IPS-NIHi7 (cell line): ENCODE measurements at regions not wholly inside any gene's neighbourhood (a gene's known extent, or its start where the extent isn't known, plus 50 kb on each side); places are given as distances from the start of the nearest gene placed in this dataset.

Source experiments
- DNase-seq: peaks from one replicate; pipeline ENCODE4 v3.0.0; 2012; ENCODE audit warnings: mixed read lengths; ENCODE audit errors: extremely low spot score

- DNase-seq = no peak
Measured at GRCh38 chr7:47663851-47664250, 81.9 kb upstream of the TNS3 start.

GRCh38 chr7:47663213-47663612 is 81.3 kb upstream of the TNS3 start:
- DNase-seq = no peak

DNA sequence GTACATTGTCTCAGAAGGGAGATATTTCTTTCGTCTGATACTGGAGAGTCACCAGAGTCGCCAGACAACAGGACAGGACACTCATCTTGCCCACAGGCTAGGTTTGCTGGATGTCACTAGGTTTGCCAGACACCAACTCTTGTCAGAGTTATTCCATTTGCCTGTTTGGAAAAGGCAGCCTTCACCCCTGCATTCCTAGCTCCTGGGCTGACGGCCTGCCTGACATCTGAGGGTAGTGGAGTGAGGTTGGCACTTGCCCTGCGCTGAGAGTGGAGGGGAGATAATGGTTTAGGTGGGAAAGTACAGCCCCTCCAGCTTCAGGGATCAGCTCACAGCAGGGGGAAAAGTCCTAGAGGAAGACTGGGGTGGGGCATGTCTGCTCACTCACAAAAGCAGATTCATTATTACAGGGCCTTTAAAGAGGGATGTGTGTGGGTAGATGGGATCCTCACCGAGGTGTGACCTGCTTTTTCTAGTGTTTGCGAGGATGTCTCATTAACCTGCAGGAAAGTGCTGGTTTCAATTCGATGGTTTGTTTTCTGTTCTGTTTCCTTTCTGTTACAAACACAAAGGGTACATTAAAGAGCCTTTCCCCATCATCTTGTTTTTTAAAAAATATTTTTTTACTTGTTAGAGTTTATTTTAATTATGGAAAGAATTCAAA is 79.3 kb upstream of the TNS3 start:
- DNase-seq = no peak

DNA sequence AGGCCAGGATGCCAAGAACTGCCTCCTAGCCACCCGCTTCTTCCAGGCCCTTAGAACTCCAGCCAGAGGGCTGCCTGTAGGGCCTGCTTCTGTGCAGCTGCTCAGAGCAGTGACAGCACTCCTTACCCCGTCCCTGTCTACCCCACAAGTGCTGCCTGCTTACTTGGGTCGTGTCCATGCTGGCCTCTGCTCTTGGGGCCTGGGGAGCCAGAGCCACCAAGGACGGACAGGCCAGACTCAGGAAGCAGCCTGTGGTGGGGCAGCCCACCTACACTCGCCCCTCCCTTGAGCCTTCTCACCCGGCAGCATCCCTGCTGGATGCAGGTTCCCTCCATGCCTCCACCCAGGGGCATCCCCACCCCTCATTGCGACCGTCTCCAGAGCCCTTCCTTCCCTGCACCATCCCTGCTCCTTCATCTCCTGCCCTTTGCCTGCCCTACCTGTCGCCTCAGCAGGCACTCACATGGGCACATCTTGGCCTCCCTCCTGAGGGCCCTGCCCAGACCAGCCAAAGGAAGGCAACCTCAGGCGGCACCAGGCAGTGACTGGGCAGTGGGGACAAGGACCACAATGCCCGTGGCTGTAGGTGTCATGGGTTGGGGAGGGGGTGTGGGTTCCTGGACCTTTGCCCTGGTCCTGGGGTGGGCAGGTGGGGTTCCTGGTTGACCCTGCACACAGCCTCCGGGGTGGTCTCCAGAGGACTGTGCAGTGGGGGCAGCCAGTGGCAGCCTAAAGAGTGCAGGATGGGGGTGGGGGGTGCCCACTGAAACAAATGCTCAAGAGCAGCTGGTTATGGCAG is 78.0 kb upstream of the TNS3 start:
- no peak for DNase-seq

- DNase-seq = no peak
Measured at GRCh38 chr7:47658886-47659635, 77.2 kb upstream of the TNS3 start.

- no peak for DNase-seq
Measured at GRCh38 chr7:47657126-47657525, 75.2 kb upstream of the TNS3 start.

GRCh38 chr7:47654672-47655298 is 72.9 kb upstream of the TNS3 start:
- no peak for DNase-seq

GRCh38 chr7:47653550-47654411 is 71.9 kb upstream of the TNS3 start:
- no peak for DNase-seq

DNA sequence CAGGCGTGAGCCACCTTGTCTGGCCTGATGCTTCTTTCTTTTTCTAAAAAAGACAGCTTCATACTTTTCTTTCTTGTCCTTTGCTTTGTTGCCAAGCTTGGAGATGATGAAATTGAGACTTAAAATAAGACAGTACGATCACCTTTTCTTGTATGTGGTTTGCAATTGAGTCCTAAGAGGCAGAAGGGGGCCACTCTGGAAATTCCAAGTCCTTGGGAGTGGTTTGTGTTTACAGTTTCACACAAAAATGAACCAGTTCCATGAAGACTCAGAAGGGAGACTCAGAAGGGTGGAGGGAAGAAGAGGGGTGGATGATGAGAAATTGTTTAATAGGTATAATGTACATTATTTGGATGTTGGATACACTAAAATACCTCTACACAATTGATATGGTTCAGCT is 70.7 kb upstream of the TNS3 start:
- DNase-seq = no peak

DNA sequence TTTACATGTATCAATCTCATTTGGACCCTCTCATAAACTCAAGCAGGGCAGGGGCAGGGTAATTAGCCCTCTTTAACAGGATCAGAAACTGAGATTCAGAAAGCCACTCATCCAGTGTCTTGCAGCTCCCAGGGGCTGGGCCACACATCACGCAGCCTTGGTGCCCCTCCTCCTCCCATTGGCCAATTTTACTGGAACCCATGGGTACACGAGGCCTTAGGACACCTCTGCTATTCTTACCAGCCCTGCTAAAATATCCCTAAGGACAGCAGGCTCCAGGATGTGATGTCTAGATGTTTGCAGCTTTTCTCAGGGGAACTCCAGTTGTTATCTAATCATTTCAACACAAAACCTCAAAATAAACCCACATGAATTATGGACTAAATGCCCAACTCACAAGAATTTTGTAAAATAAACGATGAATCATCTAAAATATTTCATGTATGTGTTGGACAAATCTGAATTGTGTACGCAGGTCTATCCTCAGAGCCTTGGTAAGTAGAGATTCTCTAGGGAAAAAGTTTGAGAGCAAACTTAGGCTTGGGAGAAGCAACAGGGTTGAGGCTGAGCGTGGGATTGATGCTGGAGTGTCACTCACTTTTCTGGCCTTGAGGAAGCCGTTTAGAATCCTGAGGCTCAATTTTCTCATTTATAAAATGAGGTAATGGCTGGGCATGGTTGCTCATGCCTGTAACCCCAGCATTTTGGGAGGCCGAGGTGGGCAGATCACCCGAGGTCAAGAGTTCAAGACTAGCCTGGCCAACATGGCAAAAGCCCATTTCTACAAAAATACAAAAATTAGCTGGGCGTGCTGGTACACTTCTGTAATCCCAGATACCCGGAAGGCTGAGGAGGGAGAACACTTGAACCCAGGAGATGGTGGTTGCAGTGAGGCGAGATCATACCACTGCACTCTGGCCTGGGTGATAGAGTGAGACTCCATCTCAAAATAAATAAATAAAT is 69.7 kb upstream of the TNS3 start:
- no peak for DNase-seq

DNA sequence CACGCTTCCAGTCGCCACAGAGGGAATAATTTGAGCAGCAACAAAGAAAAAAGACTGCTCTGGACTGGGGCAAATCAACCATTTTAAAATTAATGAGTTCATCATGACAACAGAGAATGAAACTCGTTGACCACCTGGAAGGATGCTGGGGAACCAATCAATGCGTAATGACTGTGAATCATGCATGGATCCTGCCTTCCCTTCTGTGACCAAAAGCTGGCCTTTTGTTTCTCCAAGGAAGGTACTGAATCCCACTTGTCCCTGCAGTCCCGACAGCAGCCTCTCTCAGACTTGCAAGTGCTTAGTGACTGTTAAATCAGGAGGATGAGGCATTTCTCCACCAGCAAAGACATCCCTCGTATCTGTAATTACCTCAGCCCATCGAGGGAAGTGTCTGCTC is 68.0 kb upstream of the TNS3 start:
- DNase-seq = no peak

DNA sequence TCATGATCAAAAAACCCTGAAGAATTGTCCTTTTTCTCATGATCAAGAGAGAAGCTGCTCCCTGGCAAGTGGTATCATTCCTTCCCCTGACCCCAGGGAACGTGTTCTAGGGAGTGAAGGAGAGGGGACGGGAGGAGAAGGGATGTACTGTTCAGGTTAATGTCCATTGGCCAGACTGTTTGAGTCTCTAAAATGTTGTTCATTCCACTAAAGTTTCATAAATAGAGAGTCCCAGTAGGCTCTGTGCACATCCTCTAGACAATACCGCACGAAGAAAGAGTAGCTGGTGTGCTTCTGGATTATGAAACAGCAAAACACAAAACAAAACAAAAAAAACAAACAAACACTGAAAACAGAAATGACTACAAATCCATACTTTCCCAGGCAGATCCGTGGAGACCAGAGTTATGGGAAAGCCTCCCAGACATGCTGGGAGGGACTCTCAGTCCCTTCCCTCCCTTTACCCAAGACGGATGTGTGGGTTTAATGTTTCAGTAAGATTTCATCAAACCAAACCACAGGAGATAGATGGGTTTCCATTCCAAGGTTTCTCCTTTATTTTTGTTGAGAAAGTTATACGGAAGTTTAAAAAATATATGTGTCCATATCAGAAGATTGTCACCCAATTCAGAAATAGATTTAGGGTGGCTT is 66.5 kb upstream of the TNS3 start:
- no peak for DNase-seq

DNA sequence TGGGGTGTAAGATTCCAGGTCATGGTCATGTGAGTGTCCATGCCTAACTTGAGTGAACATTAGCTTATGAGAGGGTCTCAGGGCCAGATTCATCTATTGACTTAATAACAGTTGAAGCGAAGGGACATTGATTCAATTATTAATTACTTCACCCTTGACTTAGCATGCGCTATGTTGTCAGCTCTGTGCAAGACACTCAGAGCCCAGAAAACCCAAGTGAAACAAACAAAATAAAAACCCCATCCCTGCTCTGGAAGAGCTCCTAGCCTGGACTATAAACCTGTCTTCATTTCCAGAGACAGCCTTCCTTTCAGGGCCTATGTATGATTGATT is 66.0 kb upstream of the TNS3 start:
- no peak for DNase-seq

GRCh38 chr7:47647181-47647917 is 65.4 kb upstream of the TNS3 start:
- no peak for DNase-seq

GRCh38 chr7:47643716-47644400 is 61.9 kb upstream of the TNS3 start:
- DNase-seq = no peak

DNA sequence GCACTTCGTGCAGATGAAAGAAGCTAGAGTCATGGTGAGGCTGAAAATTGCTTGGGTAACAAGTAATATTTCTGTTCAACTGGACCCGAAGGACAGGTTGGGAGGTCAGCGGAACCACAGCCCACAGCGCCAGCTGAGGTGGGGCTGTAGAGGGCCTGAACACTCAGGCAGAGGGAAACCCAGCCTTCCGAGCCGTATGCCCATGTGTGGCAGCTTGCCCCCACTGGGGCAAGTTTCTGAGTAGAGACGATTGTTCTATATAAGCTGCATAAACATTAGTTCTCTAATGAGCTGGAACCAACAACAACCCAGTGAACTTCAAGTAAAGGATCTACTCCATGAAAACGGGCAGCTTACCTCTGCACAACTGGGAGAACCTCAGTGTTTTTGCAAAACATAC is 58.4 kb upstream of the TNS3 start:
- no peak for DNase-seq

DNA sequence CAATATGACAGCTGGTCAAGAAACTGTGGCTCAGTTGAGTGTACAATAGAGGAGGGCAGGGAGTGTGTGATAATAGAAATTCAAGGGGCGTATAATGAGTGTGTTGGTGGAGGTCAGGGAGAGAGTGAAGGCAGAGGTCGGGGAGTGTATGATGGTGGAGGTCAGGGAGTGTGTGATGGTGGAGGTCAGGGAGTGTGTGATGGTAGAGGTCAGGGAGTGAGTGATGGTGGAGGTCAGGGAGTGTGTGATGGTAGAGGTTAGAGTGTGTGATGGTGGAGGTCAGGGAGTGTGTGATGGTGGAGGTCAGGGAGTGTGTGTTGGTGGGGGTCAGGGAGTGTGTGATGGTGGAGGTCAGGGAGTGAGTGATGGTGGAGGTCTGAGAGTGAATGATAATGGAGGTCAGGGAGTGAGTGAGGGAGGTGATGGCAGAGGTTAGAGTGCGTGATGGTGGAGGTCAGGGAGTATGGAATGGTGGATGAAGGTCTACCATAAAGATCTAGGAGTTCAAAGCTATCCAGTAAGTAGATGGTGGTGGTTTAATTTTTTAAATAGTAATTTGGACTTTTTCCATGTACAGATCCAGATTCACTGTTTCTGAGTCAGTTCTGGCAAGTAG is 57.7 kb upstream of the TNS3 start:
- DNase-seq = no peak

DNA sequence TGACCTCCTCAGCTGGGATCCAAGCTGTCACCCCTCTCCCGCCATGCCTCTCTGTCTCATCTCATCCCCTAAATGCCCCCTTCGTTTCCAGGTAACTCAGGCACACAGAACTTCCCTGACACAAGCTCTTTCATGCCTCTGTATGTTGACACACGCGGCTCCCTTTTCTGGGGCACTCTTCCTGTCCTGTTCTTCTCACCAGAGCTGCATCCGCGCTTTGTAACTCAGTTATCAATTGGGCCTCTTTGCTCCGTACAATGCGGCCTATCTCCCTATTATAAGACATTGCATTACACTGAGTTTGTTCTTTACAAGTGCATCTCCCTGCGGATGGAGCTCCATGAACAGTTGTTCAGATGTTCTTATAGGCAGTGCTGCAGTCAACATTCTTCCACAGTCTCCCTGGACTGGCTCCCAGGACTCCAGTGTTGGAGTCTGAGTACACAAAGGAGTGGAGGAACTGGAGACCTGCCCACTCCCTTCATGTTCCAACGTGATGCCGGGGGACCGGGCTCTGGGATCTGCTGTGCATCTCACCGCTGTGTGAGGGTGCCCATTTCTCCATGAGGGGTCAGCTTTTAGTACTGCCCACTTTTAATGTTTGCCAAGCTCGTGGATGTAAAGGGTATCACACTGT is 56.9 kb upstream of the TNS3 start:
- DNase-seq = no peak
